Peyer's patch (tissue), 4 donors: ENCODE measurements at regions not wholly inside any gene's neighbourhood (a gene's known extent, or its start where the extent isn't known, plus 50 kb on each side); places are given as distances from the start of the nearest gene placed in this dataset.

ENCODE experiments used
- CTCF ChIP-seq, 6 experiments: fragments of 450-650 bp in 4 of 6; fragments of 200-600 bp in 2 of 6; sonication (generic) in 1 of 6; IDR thresholded peaks; one replicate each; pipeline ENCODE4 v1.5.1; 2017 to 2019; ENCODE audit warnings: antibody characterized with exemption in 6 of 6, mild to moderate bottlenecking in 3 of 6, moderate library complexity in 1 of 6
- POLR2A ChIP-seq, 2 donors: fragments of 450-650 bp; IDR thresholded peaks; one replicate each; pipeline ENCODE4 v1.5.1; 2017; ENCODE audit warnings: antibody characterized with exemption in 2 of 2, mild to moderate bottlenecking in 2 of 2, moderate library complexity in 2 of 2

DNA sequence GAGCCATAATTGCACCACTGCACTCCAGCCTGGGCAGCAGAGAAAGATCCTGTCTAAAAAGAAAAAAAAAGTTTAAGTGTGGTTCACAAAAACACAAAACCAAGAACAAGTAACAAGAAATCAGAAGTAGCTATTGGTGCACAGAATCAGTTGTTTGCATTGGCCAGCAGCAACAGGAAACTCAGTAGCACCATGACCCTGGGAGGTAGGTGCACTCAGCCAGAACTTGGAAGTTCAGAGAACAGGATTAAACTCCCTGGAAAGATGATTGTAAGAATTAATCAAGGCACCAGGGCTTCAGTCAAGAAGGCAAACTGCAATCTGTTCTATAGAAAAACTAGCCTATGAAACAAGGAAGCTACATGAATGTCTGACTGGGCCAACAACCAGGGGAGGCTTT lies 267.9 kb downstream of the COL12A1 start:
- TF ChIP-seq CTCF (IDR thresholded peaks at IDR 0.05), result no peak
- TF ChIP-seq POLR2A (IDR thresholded peaks at IDR 0.05), result no peak
